NCI-H69 (cell line): ENCODE measurements at regions not wholly inside any gene's neighbourhood (a gene's known extent, or its start where the extent isn't known, plus 50 kb on each side); places are given as distances from the start of the nearest gene placed in this dataset.

Experiments
- DNase-seq: peaks from one replicate; lab custom pipeline; 2025; lab: John Stamatoyannopoulos, UW

- no peak for DNase-seq
Measured at GRCh38 chr16:6057821-6058220, 960.2 kb upstream of the EEF2KMT start.

DNA sequence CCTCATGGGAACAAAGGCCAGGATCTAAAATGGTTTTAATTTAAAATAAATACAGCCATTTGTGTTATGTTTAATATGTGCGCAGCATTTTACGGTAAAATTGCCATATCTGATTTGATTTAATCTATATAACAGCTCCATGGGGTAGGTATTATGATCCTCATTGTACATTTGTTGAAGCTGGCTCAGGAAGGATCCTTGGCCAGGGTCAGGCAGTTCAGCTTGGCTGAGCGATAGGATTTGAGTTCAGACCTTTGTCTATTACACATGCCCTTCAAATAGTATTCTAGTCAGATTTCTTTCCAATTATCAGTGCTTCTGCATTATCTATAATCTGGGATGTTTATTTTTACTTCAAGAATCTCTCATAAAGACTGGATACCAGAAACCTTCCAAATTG lies 950.4 kb upstream of the EEF2KMT start:
- DNase-seq, result no peak

DNA sequence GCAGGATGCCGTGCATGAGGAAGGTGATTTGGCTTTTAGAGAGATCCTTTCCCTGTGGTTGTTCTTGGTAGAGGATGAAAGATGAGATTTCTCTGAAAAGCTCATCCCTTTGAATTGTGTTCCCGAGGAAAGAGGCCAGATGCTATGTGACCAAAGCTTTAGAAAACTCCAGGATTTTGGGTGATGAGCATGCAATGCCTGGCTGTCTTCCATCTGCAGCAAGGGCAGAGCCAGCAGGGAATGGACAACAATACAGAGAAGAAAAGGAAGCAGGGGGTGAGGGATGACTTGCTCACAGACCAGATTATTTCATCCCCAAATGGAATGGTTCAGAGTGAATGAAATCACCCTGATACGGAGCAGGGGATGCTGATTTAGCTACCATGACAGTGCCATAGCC lies 949.7 kb upstream of the EEF2KMT start:
- no peak for DNase-seq

- no peak for DNase-seq
Measured at GRCh38 chr16:6038941-6039645, 941.5 kb upstream of the EEF2KMT start.

- no peak for DNase-seq
Measured at GRCh38 chr16:6035161-6035560, 937.6 kb upstream of the EEF2KMT start.

DNA sequence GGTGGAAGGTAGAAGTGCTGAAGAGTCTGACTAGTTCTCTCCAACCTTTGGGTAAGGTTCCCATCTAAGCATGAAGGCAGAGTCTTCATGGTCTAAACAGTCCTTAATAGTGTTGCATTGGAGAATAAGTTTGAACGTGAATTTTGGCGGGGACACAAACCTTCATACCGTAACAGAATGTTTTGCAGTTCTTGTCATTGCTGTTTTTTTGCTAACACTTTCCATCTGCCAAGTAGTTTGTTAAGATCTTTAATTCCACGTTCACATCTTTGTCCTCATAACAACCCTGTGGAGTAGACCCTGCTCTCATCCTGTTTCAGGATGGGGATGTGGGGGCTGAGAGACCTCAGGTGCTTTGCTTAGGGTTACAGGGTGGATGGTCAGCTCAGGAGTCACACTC lies 936.9 kb upstream of the EEF2KMT start:
- no peak for DNase-seq

- no peak for DNase-seq
Measured at GRCh38 chr16:6032438-6032837, 934.8 kb upstream of the EEF2KMT start.

DNA sequence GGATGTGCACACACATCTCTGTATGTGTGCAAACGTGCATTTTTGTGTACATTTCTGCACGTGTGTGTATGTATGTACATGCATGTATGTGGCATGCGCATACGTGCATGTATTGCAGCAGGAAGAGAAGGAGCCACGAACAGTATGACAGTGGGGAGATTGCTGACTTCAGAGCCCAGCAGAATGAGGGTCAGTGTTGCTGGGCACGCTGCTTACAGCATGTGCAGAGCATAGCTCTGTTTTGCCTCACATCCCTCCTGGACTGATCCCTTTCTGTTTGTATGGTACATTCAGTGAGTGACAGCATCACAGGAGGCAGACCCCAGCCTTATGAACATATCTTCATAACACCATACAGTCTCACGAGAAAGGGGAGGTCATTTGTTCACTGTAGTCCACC lies 934.0 kb upstream of the EEF2KMT start:
- no peak for DNase-seq

- DNase-seq, result no peak
Measured at GRCh38 chr16:6031102-6031501, 933.5 kb upstream of the EEF2KMT start.

DNA sequence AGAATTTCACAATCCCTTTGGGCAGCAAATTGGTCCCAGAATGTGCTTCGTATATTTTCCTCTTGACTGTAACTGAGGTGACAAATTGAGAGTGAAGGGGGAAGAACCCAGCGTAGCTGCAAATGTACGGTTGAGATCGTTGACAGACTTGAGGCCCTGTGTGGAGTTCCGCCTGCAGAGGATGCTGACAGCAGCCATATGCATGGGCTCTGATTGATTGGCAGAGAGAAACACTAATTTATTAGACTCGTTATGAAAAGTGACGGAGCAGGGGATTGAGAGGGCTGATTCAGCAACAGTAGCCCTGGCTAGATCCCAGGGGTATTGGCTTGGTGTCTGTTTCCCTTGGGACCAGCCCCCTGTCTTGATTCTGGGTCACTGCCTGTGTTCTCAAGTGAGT lies 930.1 kb upstream of the EEF2KMT start:
- DNase-seq, result no peak

DNA sequence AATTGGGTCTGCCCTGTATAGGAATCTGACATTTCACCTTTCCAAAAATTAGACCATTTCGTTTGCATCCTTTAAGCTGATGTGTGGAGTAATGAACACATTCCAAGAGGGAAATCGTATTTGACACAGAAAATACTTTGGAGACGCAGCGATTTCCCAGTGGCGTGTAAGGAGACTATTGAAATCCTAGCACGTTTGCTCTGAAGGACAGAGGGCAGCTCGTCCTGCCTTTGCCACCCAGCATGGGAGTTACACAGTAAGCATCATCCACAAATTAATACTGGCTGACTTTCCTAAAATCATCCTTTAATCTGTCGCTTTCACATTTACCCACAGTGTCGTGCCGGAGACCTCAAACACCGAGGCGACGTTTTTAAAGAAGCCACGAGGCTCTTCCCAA lies 925.9 kb upstream of the EEF2KMT start:
- no peak for DNase-seq

GRCh38 chr16:6021276-6021943 lies 923.8 kb upstream of the EEF2KMT start:
- DNase-seq, result no peak

- DNase-seq, result peak; percentile 7
Measured at GRCh38 chr16:6020162-6020985, 922.8 kb upstream of the EEF2KMT start.

- no peak for DNase-seq
Measured at GRCh38 chr16:6019490-6019991, 921.9 kb upstream of the EEF2KMT start.

DNA sequence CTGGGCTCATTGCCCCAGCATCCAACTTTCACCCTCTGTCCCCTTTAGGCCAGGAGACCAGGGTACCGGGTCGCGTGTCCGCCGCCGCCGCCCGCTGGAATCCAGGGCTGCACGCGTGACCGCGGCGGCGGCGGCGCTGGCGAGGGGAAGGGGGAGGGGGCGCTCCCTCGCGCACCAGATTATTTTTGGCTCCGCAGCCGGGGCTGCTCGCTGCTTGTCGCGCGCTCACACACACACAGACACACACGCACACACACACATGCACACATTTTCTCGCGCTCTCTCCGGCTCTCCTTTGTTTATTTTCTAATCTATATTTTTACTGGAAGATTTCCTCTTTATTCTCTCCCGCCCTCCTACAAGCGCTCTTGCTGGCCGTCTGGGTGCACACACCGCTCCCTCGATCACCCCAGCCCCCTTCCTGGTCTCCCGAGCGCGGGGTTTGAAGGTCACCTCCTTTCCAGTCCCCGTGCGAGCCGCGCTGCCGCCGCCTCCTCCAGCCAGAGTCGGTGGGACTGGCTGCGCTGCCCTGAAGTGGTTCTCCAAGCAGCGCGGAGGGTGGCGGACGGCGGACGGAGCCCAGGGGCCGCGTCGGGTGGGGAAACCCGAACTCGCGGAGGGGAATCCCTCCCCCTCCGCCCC lies 921.4 kb upstream of the EEF2KMT start:
- peak; percentile 16 for DNase-seq

- peak; percentile 18 for DNase-seq
Measured at GRCh38 chr16:6016530-6017184, 919.1 kb upstream of the EEF2KMT start.

GRCh38 chr16:6012716-6013115 lies 915.1 kb upstream of the EEF2KMT start:
- no peak for DNase-seq

GRCh38 chr16:6009151-6009550 lies 911.6 kb upstream of the EEF2KMT start:
- DNase-seq, result no peak

DNA sequence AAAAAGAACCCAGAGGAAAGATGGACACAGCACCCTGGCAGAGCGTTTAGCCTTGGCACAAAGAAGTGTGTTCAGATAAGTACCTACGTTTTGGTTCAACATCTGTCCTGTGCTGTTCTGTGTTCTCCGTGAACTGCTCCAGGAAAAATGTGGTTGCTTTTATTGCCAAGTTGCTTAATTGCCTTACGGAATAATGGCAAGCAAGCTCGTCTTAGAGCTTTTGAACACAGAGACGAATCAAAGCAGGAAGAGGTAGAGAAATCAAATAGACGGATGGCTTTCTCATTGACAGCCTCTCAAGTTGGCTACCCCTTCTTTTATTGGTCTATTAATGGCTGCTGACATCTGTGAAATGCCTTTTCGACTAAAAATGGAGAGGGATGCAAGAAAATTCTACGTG lies 911.1 kb upstream of the EEF2KMT start:
- DNase-seq, result no peak

GRCh38 chr16:5993356-5993755 lies 895.8 kb upstream of the EEF2KMT start:
- DNase-seq, result no peak

- no peak for DNase-seq
Measured at GRCh38 chr16:5982979-5983378, 885.4 kb upstream of the EEF2KMT start.
